NCI-H226 (cell line): ENCODE measurements at regions not wholly inside any gene's neighbourhood (a gene's known extent, or its start where the extent isn't known, plus 50 kb on each side); places are given as distances from the start of the nearest gene placed in this dataset.

Source experiments
- DNase-seq: peaks from one replicate; pipeline ENCODE4 v3.0.0-alpha.2; 2015

- DNase-seq, result no peak
These were observed 101.0 kb downstream of the LRIG3 start for GRCh38 chr12:58819345-58819744.

- DNase-seq, result no peak
These were observed 100.3 kb downstream of the LRIG3 start for GRCh38 chr12:58819985-58820384.
